NCI-H2107 treated with DMSO at 0.1 percent for 48 hours (cell line): ENCODE measurements at regions not wholly inside any gene's neighbourhood (a gene's known extent, or its start where the extent isn't known, plus 50 kb on each side); places are given as distances from the start of the nearest gene placed in this dataset.
A peak's percentile ranks its signal among the peaks of the same experiment; 100 is the strongest.
"Not testable (repeated sequence)": the region's sequence is repeated elsewhere in the genome, so short reads cannot be mapped to it uniquely, and the experiment has no call there.

ENCODE experiments used
- DNase-seq: peaks from one replicate; lab custom pipeline; 2025; ENCODE audit not compliant: unreplicated experiment; lab: John Stamatoyannopoulos, UW

GRCh38 chr1:148361427-148362215 is 121.5 kb downstream of the PPIAL4G start:
- DNase-seq, result not testable (repeated sequence)

- DNase-seq, result no peak
Measured at GRCh38 chr1:148357037-148357436, 126.1 kb downstream of the PPIAL4G start.

DNA sequence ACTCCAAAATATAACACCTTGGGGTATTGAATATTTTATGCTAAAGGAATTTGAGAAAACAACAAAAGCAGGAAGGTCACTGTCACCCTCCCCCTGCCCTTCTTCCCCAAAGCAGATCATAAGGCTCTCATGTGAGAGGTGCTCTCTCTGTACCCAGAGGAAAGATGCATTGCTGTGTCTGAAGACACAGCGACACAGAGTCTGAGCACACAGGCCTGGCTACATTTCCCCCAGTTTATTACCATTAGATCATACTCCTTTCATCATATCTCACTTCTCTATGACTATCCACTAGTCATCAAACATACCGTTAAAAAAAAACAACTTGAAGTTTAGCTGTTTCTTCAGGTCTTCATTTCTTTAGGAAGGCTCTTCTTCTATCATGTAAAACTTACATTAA is 127.1 kb downstream of the PPIAL4G start:
- no peak for DNase-seq

DNA sequence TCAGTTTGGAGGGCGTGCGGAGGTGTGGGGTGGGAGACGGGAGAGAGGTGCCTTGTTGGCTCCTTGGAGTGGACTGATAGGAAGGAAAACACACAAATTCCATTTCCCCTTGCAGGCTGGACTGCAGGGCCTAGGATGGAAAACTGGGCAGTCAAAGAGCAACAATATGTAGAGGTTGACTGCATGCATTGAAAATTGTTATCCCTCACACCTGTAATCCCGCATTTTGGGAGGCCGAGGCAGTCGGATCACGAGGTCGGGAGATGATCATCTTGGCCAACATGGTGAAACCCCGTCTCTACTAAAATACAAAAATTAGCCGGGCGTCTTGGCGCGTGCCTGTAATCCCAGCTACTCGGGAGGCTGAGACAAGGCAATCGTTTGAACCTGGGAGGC is 128.2 kb downstream of the PPIAL4G start:
- no peak for DNase-seq

- DNase-seq, result no peak
Measured at GRCh38 chr1:148354284-148354912, 128.7 kb downstream of the PPIAL4G start.

DNA sequence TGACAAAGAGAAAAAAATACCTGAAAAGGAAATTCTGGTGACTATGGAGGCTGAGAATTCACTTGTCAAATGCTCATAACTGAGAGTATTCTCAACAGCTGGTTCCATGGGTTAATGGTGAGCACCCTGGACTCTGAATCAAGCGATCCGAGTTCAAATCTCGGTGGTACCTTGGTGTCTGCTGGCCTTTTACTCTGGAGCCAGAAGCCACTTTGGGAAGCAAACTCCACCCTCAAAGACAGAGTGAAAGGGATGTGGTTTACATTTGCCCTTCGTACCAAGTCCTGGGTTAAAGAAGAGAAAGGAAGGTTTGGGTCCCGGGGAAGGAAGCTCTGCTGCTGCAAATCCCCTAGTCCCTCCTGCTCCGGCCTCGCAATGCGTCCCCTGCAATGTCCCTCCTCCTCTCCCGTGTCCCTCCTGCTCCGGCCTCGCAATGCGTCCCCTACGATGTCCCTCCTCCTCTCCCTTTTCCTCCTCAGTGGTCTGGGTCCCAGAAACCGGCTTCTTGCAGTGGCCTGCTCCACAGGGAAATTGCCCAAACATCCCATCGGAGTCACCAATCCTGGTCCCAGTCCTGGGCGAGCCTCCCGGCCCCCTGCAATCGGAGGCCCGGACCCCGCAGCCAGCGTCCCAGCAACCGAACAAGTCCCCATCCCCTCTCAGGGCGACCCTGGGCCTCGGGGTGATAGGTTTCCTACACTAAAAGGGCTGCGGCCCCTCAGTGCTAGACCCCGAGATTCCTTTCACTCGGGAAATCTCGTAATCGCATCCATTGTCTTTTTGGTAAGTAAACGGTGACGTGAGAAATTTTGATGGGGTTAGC is 129.4 kb downstream of the PPIAL4G start:
- DNase-seq, result no peak

DNA sequence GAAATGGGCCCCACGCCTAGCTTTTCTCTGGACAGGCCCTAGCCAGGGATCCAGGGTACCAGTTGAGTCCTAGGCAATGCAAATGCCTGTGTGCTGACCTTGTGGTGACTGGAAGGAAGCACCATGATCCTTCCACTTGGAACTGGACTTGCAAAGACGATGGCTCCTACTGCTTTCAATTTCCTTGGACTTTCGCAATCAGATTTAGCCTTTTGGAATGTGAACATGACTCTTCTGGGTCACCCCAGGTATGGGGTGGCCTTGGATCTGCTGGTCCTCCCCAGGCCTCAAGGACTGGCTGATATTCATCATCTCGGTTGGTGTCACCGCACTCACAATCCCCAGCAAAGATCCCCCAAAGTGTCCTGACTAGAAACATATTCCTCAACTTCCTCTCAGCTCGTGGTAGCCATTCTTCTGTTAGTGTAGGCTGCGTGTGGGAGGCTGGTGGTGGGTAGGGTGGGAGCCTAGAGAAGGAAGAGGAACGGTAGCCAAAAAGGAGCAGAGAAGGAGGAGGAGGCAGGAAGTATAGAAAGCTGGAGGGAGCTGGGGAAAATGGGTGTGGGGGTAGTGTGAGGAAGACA is 130.5 kb downstream of the PPIAL4G start:
- no peak for DNase-seq

- DNase-seq, result no peak
Measured at GRCh38 chr1:148347781-148348180, 135.3 kb downstream of the PPIAL4G start.

DNA sequence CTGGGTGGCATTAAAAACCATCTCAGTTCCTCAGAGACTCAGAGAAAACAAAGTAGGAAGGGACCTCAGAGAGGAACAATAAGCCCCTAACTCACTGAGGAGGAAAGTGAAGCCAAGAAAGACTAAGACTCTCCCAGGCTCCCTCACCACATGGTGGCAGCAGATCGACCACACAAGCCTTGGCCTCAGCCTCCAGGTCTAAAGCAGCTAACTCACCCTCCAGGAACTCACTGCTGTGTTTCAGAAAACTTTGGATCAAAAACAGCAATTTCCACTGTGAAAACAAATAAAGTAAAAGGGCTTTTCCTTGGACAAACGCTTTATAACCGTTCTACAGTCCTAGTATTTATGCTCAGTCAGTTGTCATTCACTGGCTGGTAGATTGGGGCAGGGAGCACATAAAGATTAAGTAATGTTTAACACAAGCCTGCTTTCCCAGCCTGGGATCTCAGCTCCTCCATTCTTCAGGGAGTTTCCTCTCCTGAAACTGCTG is 137.4 kb downstream of the PPIAL4G start:
- not testable (repeated sequence) for DNase-seq

GRCh38 chr1:148344651-148345050 is 138.5 kb downstream of the PPIAL4G start:
- not testable (repeated sequence) for DNase-seq

GRCh38 chr1:148341729-148342128 is 141.4 kb downstream of the PPIAL4G start:
- not testable (repeated sequence) for DNase-seq

GRCh38 chr1:148336121-148336918 is 146.8 kb downstream of the PPIAL4G start:
- not testable (repeated sequence) for DNase-seq

- peak; percentile 72 for DNase-seq
Measured at GRCh38 chr1:148334339-148335130, 148.6 kb downstream of the PPIAL4G start.

- no peak for DNase-seq
Measured at GRCh38 chr1:148333875-148334338, 149.2 kb downstream of the PPIAL4G start.

DNA sequence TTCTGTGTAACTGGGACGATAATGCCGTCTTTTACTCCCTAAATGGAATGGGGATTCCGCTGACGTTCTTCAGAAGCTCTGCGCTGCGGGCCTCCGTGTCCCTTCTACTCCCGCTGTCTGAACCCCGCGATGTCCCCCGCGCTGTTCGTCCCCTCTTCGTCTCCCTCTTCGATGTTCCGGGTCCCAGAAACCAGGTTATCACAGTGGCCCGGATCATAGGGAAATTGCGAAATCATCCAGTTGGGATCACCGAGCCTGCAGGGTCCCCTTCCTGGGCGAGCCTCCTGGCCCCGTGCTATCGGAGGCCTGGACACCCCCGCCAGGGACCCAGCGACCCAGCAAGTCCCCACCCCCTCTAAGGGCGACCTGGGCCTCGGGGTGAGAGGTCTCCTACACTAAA is 154.2 kb downstream of the PPIAL4G start:
- no peak for DNase-seq

DNA sequence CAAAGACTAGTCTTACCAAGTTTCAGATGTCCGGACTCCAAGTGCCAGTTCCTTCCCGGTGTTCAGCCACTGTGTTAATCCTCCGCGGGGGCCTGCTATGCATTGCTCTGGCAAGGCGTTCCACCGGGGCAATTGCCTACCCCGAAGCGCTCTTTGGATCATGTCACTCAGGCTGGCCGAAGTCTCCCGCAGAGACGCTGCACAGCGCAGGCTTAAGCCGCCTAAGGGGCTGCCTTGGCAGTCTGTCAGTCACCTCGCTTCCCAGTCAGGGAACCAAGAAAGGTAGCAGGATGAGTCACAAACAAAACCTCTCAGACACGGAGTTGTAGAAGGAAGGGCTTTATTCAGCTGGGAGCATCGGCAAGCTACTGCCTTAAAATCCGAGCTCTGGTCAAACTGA is 158.1 kb downstream of the PPIAL4G start:
- not testable (repeated sequence) for DNase-seq

DNA sequence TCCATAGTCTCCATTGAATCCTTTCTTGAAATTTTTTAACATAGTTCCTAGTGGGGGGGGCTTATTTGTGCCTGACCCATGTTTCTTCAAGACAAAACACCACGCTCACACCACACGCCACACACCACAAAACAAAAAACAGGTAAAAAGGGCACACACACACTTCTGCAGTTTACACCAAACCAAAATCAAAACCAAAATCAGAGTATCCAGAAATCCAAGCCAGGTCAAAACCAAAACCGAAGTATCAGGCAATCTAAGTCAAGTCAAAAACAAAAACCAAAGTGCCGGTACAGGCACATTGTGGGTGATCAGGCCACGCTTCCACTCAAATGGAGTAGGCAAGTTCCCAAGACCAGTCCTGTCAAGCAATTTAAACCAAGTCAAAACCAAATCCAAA is 158.6 kb downstream of the PPIAL4G start:
- not testable (repeated sequence) for DNase-seq

- not testable (repeated sequence) for DNase-seq
Measured at GRCh38 chr1:148320079-148320478, 163.0 kb downstream of the PPIAL4G start.

DNA sequence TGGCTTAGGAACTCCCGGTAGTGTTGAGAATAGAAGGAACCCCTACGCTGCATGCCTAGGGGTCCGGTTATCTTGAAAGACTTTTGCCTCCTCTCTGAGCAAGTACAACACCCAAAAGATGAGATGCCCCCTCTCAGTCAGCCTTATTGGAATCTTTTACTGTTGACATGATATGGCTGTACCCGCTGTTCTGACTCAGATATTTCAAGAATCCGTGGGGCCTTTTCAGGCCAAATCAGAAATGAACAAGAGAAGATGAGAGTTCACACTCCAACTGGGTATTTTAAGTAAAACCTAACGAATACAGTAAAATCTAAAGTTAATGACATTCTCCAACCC is 164.2 kb downstream of the PPIAL4G start:
- DNase-seq, result no peak
